PC-9 (cell line): ENCODE measurements at regions not wholly inside any gene's neighbourhood (a gene's known extent, or its start where the extent isn't known, plus 50 kb on each side); places are given as distances from the start of the nearest gene placed in this dataset.
"Not testable (repeated sequence)": the region's sequence is repeated elsewhere in the genome, so short reads cannot be mapped to it uniquely, and the experiment has no call there.

Experiments used
- CTCF ChIP-seq: fragments of 200-600 bp; sonication (generic); conservative IDR thresholded peaks from 2 replicates; pipeline ENCODE4 v1.6.1; 2017; ENCODE audit warnings: mixed run types, antibody characterized with exemption, mild to moderate bottlenecking, moderate library complexity
- EZH2 ChIP-seq: fragments of 200-600 bp; sonication (generic); IDR thresholded peaks from 2 replicates; pipeline ENCODE4 v1.8.0; 2017; ENCODE audit warnings: antibody characterized with exemption, low read depth

- not testable (repeated sequence) for TF ChIP-seq CTCF, EZH2
These were observed 75.0 kb upstream of the RGS1 start for GRCh38 chr1:192500541-192500940.
